ENCODE measurements at regions not wholly inside any gene's neighbourhood (a gene's known extent, or its start where the extent isn't known, plus 50 kb on each side); places are given as distances from the start of the nearest gene placed in this dataset.

DNA sequence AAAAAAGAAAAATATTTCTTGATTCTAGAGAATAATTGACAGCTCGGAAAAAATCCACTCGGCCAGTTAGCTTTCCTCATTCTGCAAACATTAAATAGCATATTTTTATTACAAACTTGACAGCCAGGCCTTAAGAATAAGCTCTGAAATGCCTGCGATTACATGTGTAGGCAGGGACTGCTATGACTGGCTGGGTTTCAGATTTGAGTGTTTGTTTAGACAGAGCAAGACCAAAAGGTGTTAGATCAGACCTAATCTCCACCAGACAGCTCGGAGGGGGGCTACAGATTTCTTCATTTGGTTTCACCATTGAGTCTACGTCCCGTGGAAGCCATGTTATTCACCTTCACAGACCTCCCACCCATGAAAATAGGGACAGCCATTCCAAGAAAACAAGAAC is 192.1 kb upstream of the ADAMTS5 start:
- no CpG with 5 or more reads among the region's 6 CpGs for WGBS (ENCODE audit: insufficient coverage)
- H3K4me1 ChIP-seq (ENCODE audit: control insufficient read depth in 1 of 2, insufficient read depth in 2 of 2, low read length in 2 of 2), result no peaks in the 10 kb centered on the region
- no peaks in the 10 kb centered on the region for H4K20me1 ChIP-seq (ENCODE audit: insufficient read depth, low read length)
- no peak overlapping the region for H3K4me2 ChIP-seq (replicated peaks; ENCODE audit: extremely low read depth, low read length, poor library complexity, severe bottlenecking)
- H3K27me3 ChIP-seq (ENCODE audit: control insufficient read depth in 2 of 2, insufficient read depth in 2 of 2, low read length in 2 of 2), result no peaks in the 10 kb centered on the region
- peaks cover 0 to 3% of the 10 kb centered on the region in 2 donors for H3K9me3 ChIP-seq (replicated peaks in 1 of 2; ENCODE audit: control insufficient read depth in 1 of 2, insufficient read depth in 1 of 2, low read length in 2 of 2)
- peaks cover 0 to 8% (median 6%) of the 10 kb centered on the region in 7 donors for H3K9me3 Mint-ChIP-seq
- DNase-seq, result no peak
- no peaks in the 10 kb centered on the region for H3K79me2 ChIP-seq (ENCODE audit: insufficient read depth, low read length)
- no peak overlapping the region for H2AFZ ChIP-seq (ENCODE audit: insufficient read depth, low read depth, low read length, poor library complexity, severe bottlenecking)
- TF ChIP-seq CTCF (IDR thresholded peaks at IDR 0.05), result no peak
- H3K27ac Mint-ChIP-seq, result no peak overlapping the region
- H3K27ac ChIP-seq (ENCODE audit: low read depth in 1 of 2, low read length in 2 of 2), result no peak overlapping the region
- no peak overlapping the region for H3K4me3 ChIP-seq (replicated peaks in 1 of 3; ENCODE audit: low read depth in 2 of 3, low read length in 3 of 3)
- H3K4me1 Mint-ChIP-seq, result no peaks in the 10 kb centered on the region
- H3K36me3 ChIP-seq (replicated peaks in 1 of 2; ENCODE audit: control insufficient read depth in 1 of 2, insufficient read depth in 2 of 2, low read length in 2 of 2), result no peaks in the 10 kb centered on the region
- H3K9ac ChIP-seq (ENCODE audit: insufficient read depth, low read length, poor library complexity, severe bottlenecking), result no peak overlapping the region
- H3K27me3 Mint-ChIP-seq (ENCODE audit: low read depth in 3 of 3), result no peaks in the 10 kb centered on the region
- no peaks in the 10 kb centered on the region for H3K36me3 Mint-ChIP-seq
- intact Hi-C loops (cut with micrococcal nuclease), result no loop called here
- H3K4me3 Mint-ChIP-seq, result no peak overlapping the region

DNA sequence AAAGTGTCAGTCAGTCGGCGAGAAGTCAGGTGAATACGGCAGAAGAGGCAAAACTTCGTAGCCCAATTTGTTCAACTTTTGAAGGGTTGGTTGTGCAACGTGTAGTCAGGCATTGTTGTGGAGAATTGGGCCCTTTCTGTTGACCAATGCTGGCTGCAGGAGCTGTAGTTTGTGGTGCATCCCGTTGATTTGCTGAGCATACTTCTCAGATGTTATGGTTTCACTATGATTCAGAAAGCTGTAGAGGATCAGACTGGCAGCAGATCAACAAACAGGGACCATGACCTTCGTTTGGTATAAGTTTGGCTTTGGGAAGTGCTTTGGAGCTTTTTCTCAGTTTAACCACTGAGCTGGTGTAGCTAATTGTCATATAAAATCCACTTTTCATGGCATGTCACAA is 190.2 kb upstream of the ADAMTS5 start:
- no peaks in the 10 kb centered on the region for H3K79me2 ChIP-seq (ENCODE audit: insufficient read depth, low read length)
- 84% methylated on average over 6 of the region's 7 CpGs for WGBS (ENCODE audit: insufficient coverage)

More for the DNA sequence above, 190.2 kb upstream of the ADAMTS5 start:
- Histone ChIP-seq H2AFZ (ENCODE audit: insufficient read depth, low read depth, low read length, poor library complexity, severe bottlenecking) (no peak overlapping the region), H3K27ac (ENCODE audit: low read depth in 1 of 2, low read length in 2 of 2) (no peak overlapping the region), H4K20me1 (ENCODE audit: insufficient read depth, low read length) (no peaks in the 10 kb centered on the region), H3K36me3 (replicated peaks in 1 of 2; ENCODE audit: control insufficient read depth in 1 of 2, insufficient read depth in 2 of 2, low read length in 2 of 2) (no peaks in the 10 kb centered on the region), H3K9me3 (replicated peaks in 1 of 2; ENCODE audit: control insufficient read depth in 1 of 2, insufficient read depth in 1 of 2, low read length in 2 of 2) (peaks cover 0 to 3% of the 10 kb centered on the region in 2 donors), H3K4me2 (replicated peaks; ENCODE audit: extremely low read depth, low read length, poor library complexity, severe bottlenecking) (no peak overlapping the region), H3K4me3 (replicated peaks in 1 of 3; ENCODE audit: low read depth in 2 of 3, low read length in 3 of 3) (no peak overlapping the region), H3K27me3 (ENCODE audit: control insufficient read depth in 2 of 2, insufficient read depth in 2 of 2, low read length in 2 of 2) (no peaks in the 10 kb centered on the region), H3K9ac (ENCODE audit: insufficient read depth, low read length, poor library complexity, severe bottlenecking) (no peak overlapping the region), H3K4me1 (ENCODE audit: control insufficient read depth in 1 of 2, insufficient read depth in 2 of 2, low read length in 2 of 2) (no peaks in the 10 kb centered on the region)
- Mint-ChIP-seq H3K27ac (no peak overlapping the region), H3K27me3 (ENCODE audit: low read depth in 3 of 3) (no peaks in the 10 kb centered on the region), H3K4me1 (no peaks in the 10 kb centered on the region), H3K9me3 (peaks cover 0 to 4% (median 1%) of the 10 kb centered on the region in 7 donors), H3K4me3 (no peak overlapping the region), H3K36me3 (no peaks in the 10 kb centered on the region)
- TF ChIP-seq CTCF (IDR thresholded peaks at IDR 0.05), result no peak
- intact Hi-C loops (cut with micrococcal nuclease), result no loop called here
- DNase-seq, result no peak
